ENCODE measurements at regions not wholly inside any gene's neighbourhood (a gene's known extent, or its start where the extent isn't known, plus 50 kb on each side); places are given as distances from the start of the nearest gene placed in this dataset.
A peak's percentile ranks its signal among the peaks of the same experiment; 100 is the strongest.
"Not testable (repeated sequence)": the region's sequence is repeated elsewhere in the genome, so short reads cannot be mapped to it uniquely, and the experiment has no call there.

GRCh38 chr2:62654876-62655359, 50.6 kb upstream of the EHBP1 start:
- intact Hi-C loops (cut with DNase I) = no loop called here
- no peak for DNase-seq

GRCh38 chr2:62654423-62654791, 51.1 kb upstream of the EHBP1 start:
- intact Hi-C loops (cut with DNase I) = no loop called here
- no peak for DNase-seq

- intact Hi-C loops (cut with DNase I) = no loop called here
- no peak for DNase-seq
Measured at GRCh38 chr2:62653582-62654422, 51.7 kb upstream of the EHBP1 start.

- intact Hi-C loops (cut with DNase I); DNase-seq: not testable (repeated sequence)
Measured at GRCh38 chr2:62649087-62649486, 56.4 kb upstream of the EHBP1 start.

- DNase-seq = no peak
- intact Hi-C loops (cut with DNase I) = no loop called here
Measured at GRCh38 chr2:62643100-62643471, 62.4 kb upstream of the EHBP1 start.

- intact Hi-C loops (cut with DNase I) = no loop called here
- no peak for DNase-seq
Measured at GRCh38 chr2:62642429-62643099, 62.9 kb upstream of the EHBP1 start.

GRCh38 chr2:62641936-62642335, 63.6 kb upstream of the EHBP1 start:
- intact Hi-C loops (cut with DNase I) = no loop called here
- no peak for DNase-seq

GRCh38 chr2:62641410-62641843, 64.1 kb upstream of the EHBP1 start:
- no peak for DNase-seq
- intact Hi-C loops (cut with DNase I) = no loop called here

GRCh38 chr2:62631160-62632085, 74.1 kb upstream of the EHBP1 start:
- intact Hi-C loops (cut with DNase I) = no loop called here
- DNase-seq = no peak

GRCh38 chr2:62630206-62630605, 75.3 kb upstream of the EHBP1 start:
- intact Hi-C loops (cut with DNase I) = not testable (repeated sequence)
- peak in 1 of 10 donors; percentile 55 for DNase-seq

- DNase-seq; intact Hi-C loops (cut with DNase I): not testable (repeated sequence)
Measured at GRCh38 chr2:62629310-62629709, 76.2 kb upstream of the EHBP1 start.

GRCh38 chr2:62627667-62628066, 77.8 kb upstream of the EHBP1 start:
- DNase-seq = no peak
- intact Hi-C loops (cut with DNase I) = no loop called here

GRCh38 chr2:62624855-62625254, 80.7 kb upstream of the EHBP1 start:
- no peak for DNase-seq
- intact Hi-C loops (cut with DNase I) = no loop called here

GRCh38 chr2:62616486-62616885, 89.0 kb upstream of the EHBP1 start:
- intact Hi-C loops (cut with DNase I); DNase-seq: not testable (repeated sequence)

- intact Hi-C loops (cut with DNase I) = no loop called here
- no peak for DNase-seq
Measured at GRCh38 chr2:62611854-62612253, 93.7 kb upstream of the EHBP1 start.

- intact Hi-C loops (cut with DNase I) = not testable (repeated sequence)
- peak in 1 of 10 donors; percentile 44 for DNase-seq
Measured at GRCh38 chr2:62605471-62605870, 99.5 kb upstream of the TMEM17 start.

GRCh38 chr2:62604336-62604735, 98.3 kb upstream of the TMEM17 start:
- DNase-seq = no peak
- intact Hi-C loops (cut with DNase I) = no loop called here

GRCh38 chr2:62603154-62603712, 97.2 kb upstream of the TMEM17 start:
- intact Hi-C loops (cut with DNase I) = no loop called here
- DNase-seq = peak in 1 of 10 donors; percentile 17

GRCh38 chr2:62599674-62600410, 93.8 kb upstream of the TMEM17 start:
- DNase-seq; intact Hi-C loops (cut with DNase I): not testable (repeated sequence)

- intact Hi-C loops (cut with DNase I) = no loop called here
- no peak for DNase-seq
Measured at GRCh38 chr2:62597323-62597722, 91.3 kb upstream of the TMEM17 start.
